Esophagus muscularis mucosa (tissue), 4 donors: ENCODE measurements at regions not wholly inside any gene's neighbourhood (a gene's known extent, or its start where the extent isn't known, plus 50 kb on each side); places are given as distances from the start of the nearest gene placed in this dataset.

Source experiments
- DNase-seq: peaks from one replicate; pipeline ENCODE4 v3.0.0-alpha.2; 2017; ENCODE audit errors: extremely low spot score
- H3K27ac ChIP-seq, 4 donors: fragments of 200-600 bp; sonication (generic); replicated peaks in 1 of 4; 1 replicate in 3 of 4; 2 replicates in 1 of 4; pipeline ENCODE4 v1.5.1; 2016 to 2019; ENCODE audit warnings: mild to moderate bottlenecking in 1 of 4
- H3K27me3 ChIP-seq, 4 donors: fragments of 200-600 bp; sonication (generic); one replicate each; pipeline versions ENCODE4 v1.5.1 to v1.6.0; 2016 to 2019
- H3K36me3 ChIP-seq, 4 donors: fragments of 200-600 bp; sonication (generic); one replicate each; pipeline ENCODE4 v1.5.1; 2016 to 2019
- H3K4me1 ChIP-seq, 4 donors: fragments of 200-600 bp; sonication (generic); one replicate each; pipeline ENCODE4 v1.5.1; 2016 to 2019
- H3K4me3 ChIP-seq, 4 donors: fragments of 200-600 bp; sonication (generic); 1 replicate in 2 of 4; 2 replicates in 2 of 4; pipeline ENCODE4 v1.5.1; 2016 to 2019; ENCODE audit warnings: mild to moderate bottlenecking in 4 of 4, moderate library complexity in 1 of 4
- H3K9me3 ChIP-seq, 4 donors: fragments of 200-600 bp; sonication (generic); 1 replicate in 3 of 4; 2 replicates in 1 of 4; pipeline ENCODE4 v1.5.1; 2016 to 2019
- EP300 ChIP-seq: sonication (generic); formaldehyde crosslinking; IDR thresholded peaks from one replicate; pipeline ENCODE4 v1.6.1; 2017; ENCODE audit warnings: antibody characterized with exemption
- POLR2A ChIP-seq: fragments of 450-650 bp; IDR thresholded peaks from one replicate; pipeline ENCODE4 v1.6.1; 2017; ENCODE audit warnings: antibody characterized with exemption, moderate library complexity, mild to moderate bottlenecking, low read depth
- POLR2AphosphoS5 ChIP-seq, 2 donors: sonication (generic); formaldehyde crosslinking; IDR thresholded peaks; one replicate each; pipeline ENCODE4 v1.6.1; 2017; ENCODE audit warnings: antibody characterized with exemption in 2 of 2
- WGBS: methylation state at CpG from one replicate; pipeline ENCODE4 v1.1.5; 2018; 5-methylcytosine and 5-hydroxymethylcytosine counted together
- intact Hi-C: fragments of 100-400 bp; cut with DNase I; formaldehyde crosslinking; loops from one replicate; pipeline ENCODE4 v1.15.1; 2023
- TF ChIP-seq, protein P1 (sequence below), 3 experiments: fragments of 200-600 bp in 2 of 3; fragments of 450-650 bp in 1 of 3; sonication (generic) in 2 of 3; IDR thresholded peaks; one replicate each; pipeline ENCODE4 v1.5.1; 2017 to 2019; ENCODE audit warnings: antibody characterized with exemption in 3 of 3, mild to moderate bottlenecking in 2 of 3, moderate library complexity in 1 of 3

DNA sequence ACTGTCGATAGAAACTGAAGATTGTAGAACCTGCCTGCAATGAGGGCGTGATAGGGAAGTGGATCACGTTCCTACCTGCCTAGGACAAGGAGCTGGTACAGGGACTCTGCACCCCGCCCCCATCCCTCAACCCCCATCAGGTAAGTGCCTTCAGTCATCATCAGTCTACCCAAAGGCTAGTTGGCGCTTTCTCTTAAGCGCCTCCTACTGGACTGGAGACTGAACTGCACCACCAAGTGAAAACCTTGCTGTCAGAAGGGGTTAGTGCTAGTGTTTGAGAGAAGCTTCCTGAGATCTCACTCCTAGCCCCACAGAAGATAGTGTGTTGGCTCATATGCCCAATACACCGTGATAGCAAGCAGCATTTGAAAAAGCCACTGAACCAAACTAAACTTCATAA is 706.5 kb upstream of the MAN1A1 start:
- intact Hi-C loops: no loop called here
- H3K27me3 ChIP-seq: no peaks in the 10 kb centered on the region
- H3K27ac ChIP-seq: no peak overlapping the region
- no peak overlapping the region for H3K4me3 ChIP-seq
- DNase-seq: no peak
- H3K9me3 ChIP-seq: peaks cover 0 to 8% (median 0%) of the 10 kb centered on the region in 4 donors
- no peak for TF ChIP-seq POLR2A
- TF ChIP-seq, protein P1, sequence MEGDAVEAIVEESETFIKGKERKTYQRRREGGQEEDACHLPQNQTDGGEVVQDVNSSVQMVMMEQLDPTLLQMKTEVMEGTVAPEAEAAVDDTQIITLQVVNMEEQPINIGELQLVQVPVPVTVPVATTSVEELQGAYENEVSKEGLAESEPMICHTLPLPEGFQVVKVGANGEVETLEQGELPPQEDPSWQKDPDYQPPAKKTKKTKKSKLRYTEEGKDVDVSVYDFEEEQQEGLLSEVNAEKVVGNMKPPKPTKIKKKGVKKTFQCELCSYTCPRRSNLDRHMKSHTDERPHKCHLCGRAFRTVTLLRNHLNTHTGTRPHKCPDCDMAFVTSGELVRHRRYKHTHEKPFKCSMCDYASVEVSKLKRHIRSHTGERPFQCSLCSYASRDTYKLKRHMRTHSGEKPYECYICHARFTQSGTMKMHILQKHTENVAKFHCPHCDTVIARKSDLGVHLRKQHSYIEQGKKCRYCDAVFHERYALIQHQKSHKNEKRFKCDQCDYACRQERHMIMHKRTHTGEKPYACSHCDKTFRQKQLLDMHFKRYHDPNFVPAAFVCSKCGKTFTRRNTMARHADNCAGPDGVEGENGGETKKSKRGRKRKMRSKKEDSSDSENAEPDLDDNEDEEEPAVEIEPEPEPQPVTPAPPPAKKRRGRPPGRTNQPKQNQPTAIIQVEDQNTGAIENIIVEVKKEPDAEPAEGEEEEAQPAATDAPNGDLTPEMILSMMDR (IDR thresholded peaks at IDR 0.05): no peak
- no peak for TF ChIP-seq POLR2AphosphoS5 (IDR thresholded peaks at IDR 0.05)
- TF ChIP-seq EP300: no peak
- WGBS: 61% methylated on average over 7 of the region's 7 CpGs
- H3K36me3 ChIP-seq: no peaks in the 10 kb centered on the region
- no peaks in the 10 kb centered on the region for H3K4me1 ChIP-seq

DNA sequence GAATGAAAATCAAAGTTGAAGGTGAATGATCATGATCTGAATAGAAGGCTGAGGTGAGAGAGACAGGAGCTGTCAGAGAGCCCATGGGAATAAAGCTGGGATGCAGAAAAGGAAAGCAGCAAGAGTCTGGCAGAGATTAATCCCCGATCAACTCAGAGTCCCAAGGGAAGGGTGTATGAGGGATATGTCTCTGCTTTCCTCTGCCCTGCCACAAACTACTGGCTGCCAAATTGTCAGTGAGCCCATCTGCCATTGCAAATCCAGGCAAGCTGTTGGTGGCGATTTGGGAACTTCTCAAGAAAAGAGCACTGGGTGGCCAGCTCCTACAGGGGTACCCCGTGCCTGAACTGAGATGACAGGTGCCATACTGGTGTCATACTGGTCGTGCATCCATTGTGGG is 705.5 kb upstream of the MAN1A1 start:
- no peak for DNase-seq
- no peaks in the 10 kb centered on the region for H3K4me1 ChIP-seq
- no peaks in the 10 kb centered on the region for H3K27me3 ChIP-seq
- 78% methylated on average over 4 of the region's 4 CpGs for WGBS
- peaks cover 0 to 8% (median 0%) of the 10 kb centered on the region in 4 donors for H3K9me3 ChIP-seq
- TF ChIP-seq EP300 (no peak), POLR2AphosphoS5 (IDR thresholded peaks at IDR 0.05) (no peak), POLR2A (no peak)
- TF ChIP-seq, protein P1 (IDR thresholded peaks at IDR 0.05): no peak
- H3K36me3 ChIP-seq: no peaks in the 10 kb centered on the region
- intact Hi-C loops: no loop called here
- H3K27ac ChIP-seq: no peak overlapping the region
- H3K4me3 ChIP-seq: no peak overlapping the region

DNA sequence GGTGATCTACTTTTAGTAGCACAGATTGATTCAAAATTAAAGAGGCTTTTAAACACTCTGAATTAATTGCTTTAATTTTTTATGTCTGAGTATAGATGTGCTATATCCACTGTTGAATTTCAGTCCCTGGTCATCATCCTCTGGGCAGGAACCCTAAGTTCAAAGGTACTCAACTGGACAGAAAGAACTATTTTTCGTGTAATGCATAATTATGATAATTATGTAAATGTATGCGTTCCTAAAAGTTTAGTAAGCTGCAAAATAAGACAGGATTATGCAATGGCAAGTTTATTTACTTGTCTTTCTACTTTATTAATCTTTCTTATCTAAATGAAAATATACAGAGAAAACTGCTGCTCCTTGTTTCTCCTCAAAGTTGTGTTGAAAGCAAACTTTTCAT is 690.1 kb upstream of the MAN1A1 start:
- no peaks in the 10 kb centered on the region for H3K36me3 ChIP-seq
- TF ChIP-seq, protein P1 (IDR thresholded peaks at IDR 0.05): no peak
- TF ChIP-seq POLR2AphosphoS5 (IDR thresholded peaks at IDR 0.05) (no peak), POLR2A (no peak), EP300 (no peak)
- no peak overlapping the region for H3K27ac ChIP-seq
- intact Hi-C loops: no loop called here
- no peak overlapping the region for H3K4me3 ChIP-seq
- 74% methylated on average over 2 of the region's 2 CpGs for WGBS
- no peak for DNase-seq
- no peaks in the 10 kb centered on the region for H3K27me3 ChIP-seq
- H3K4me1 ChIP-seq: no peaks in the 10 kb centered on the region
- no peaks in the 10 kb centered on the region for H3K9me3 ChIP-seq

DNA sequence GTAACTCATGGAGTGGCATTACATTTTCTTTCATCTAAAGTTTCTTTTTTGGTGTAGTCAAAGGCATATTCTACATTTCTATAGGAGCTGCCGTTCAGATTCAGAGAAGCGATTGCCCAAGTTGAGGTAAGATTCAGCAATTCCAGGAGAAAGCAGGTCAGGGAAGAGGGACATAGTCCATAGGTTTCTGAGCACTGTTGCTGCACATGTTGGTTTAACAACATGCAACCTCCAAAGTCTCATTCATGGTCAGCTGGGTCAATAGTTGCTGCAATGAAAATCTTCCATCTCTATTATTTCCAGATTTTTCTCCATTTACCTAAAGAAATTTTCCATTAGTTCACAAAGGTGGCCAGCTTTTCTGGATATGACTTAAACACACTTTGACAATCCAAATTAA is 682.3 kb upstream of the MAN1A1 start:
- Histone ChIP-seq H3K4me3 (no peak overlapping the region), H3K27me3 (no peaks in the 10 kb centered on the region), H3K9me3 (no peaks in the 10 kb centered on the region), H3K36me3 (no peaks in the 10 kb centered on the region), H3K27ac (no peak overlapping the region), H3K4me1 (no peaks in the 10 kb centered on the region)
- TF ChIP-seq POLR2AphosphoS5 (IDR thresholded peaks at IDR 0.05) (no peak), POLR2A (no peak), EP300 (no peak)
- TF ChIP-seq, protein P1 (IDR thresholded peaks at IDR 0.05): no peak
- 96% methylated on average over 2 of the region's 2 CpGs for WGBS
- intact Hi-C loops: no loop called here
- DNase-seq: no peak

DNA sequence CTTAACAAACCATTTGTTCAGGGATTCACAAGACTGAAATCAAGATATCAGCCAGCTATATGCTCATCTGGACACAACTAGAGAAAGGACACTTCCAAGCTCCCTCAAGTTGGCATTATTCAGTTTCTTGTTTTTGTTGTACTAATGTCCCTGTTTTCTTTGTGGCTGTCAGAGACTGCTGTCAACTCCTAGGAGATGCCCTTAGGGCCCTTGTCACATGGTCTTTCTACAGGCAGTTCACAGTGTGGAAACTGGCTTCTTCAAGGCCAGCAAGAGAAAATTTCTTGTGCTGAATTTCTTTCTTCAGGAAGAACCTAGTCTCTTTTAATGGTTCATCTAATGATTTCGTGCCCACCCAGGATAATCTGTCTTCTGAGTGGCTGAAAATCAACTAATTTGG is 677.2 kb upstream of the MAN1A1 start:
- H3K27ac ChIP-seq: no peak overlapping the region
- intact Hi-C loops: no loop called here
- H3K27me3 ChIP-seq: no peaks in the 10 kb centered on the region
- no peaks in the 10 kb centered on the region for H3K9me3 ChIP-seq
- H3K4me1 ChIP-seq: no peaks in the 10 kb centered on the region
- no peak for TF ChIP-seq POLR2AphosphoS5 (IDR thresholded peaks at IDR 0.05)
- TF ChIP-seq POLR2A: no peak
- TF ChIP-seq, protein P1 (IDR thresholded peaks at IDR 0.05): no peak
- no peak for TF ChIP-seq EP300
- DNase-seq: no peak
- H3K4me3 ChIP-seq: no peak overlapping the region
- WGBS: 72% methylated on average over 1 of the region's 1 CpG
- H3K36me3 ChIP-seq: no peaks in the 10 kb centered on the region
